Mesothelial cell of epicardium (in vitro differentiated cells): ENCODE measurements at regions not wholly inside any gene's neighbourhood (a gene's known extent, or its start where the extent isn't known, plus 50 kb on each side); places are given as distances from the start of the nearest gene placed in this dataset.
A peak's percentile ranks its signal among the peaks of the same experiment; 100 is the strongest.

Source experiments
- DNase-seq, 2 experiments: peaks; one replicate each; pipeline ENCODE4 v3.0.0; 2021; ENCODE audit warnings: low spot score in 2 of 2; ENCODE audit not compliant: unreplicated experiment in 2 of 2
- H3K27ac Mint-ChIP-seq: 2 replicates; pipeline ENCODE4 v1.8.0; 2021; ENCODE audit warnings: mixed read lengths
- H3K27me3 Mint-ChIP-seq: 2 replicates; pipeline ENCODE4 v1.8.0; 2021; ENCODE audit warnings: low read depth, mixed read lengths
- H3K36me3 Mint-ChIP-seq: 2 replicates; pipeline ENCODE4 v1.8.0; 2021; ENCODE audit warnings: mixed read lengths
- H3K4me1 Mint-ChIP-seq: 2 replicates; pipeline ENCODE4 v1.8.0; 2021; ENCODE audit warnings: mixed read lengths
- H3K4me3 Mint-ChIP-seq: 2 replicates; pipeline ENCODE4 v1.8.0; 2021; ENCODE audit warnings: mild to moderate bottlenecking, moderate library complexity, mixed read lengths
- H3K9me3 Mint-ChIP-seq: 2 replicates; pipeline ENCODE4 v1.8.0; 2021; ENCODE audit warnings: mixed read lengths
- CTCF ChIP-seq: fragments of 200-600 bp; sonication (generic); IDR thresholded peaks from one replicate; pipeline ENCODE4 v1.5.0; 2021; ENCODE audit warnings: antibody characterized with exemption; ENCODE audit not compliant: unreplicated experiment

GRCh38 chr21:15414057-15414456 is 315.7 kb upstream of the USP25 start:
- peaks cover 18% of the 10 kb centered on the region for H3K4me1 Mint-ChIP-seq
- no peaks in the 10 kb centered on the region for H3K27me3 Mint-ChIP-seq
- H3K36me3 Mint-ChIP-seq = no peaks in the 10 kb centered on the region
- H3K4me3 Mint-ChIP-seq = no peak overlapping the region
- no peaks in the 10 kb centered on the region for H3K9me3 Mint-ChIP-seq
- H3K27ac Mint-ChIP-seq = no peak overlapping the region
- no peak for TF ChIP-seq CTCF
- no peak for DNase-seq

- H3K4me1 Mint-ChIP-seq = peaks cover 18% of the 10 kb centered on the region
- no peaks in the 10 kb centered on the region for H3K36me3 Mint-ChIP-seq
- H3K27me3 Mint-ChIP-seq = no peaks in the 10 kb centered on the region
- no peaks in the 10 kb centered on the region for H3K9me3 Mint-ChIP-seq
- peak overlapping the region; percentile 11 for H3K27ac Mint-ChIP-seq
- TF ChIP-seq CTCF = no peak
- no peak overlapping the region for H3K4me3 Mint-ChIP-seq
- no peak for DNase-seq
These were observed 314.1 kb upstream of the USP25 start for GRCh38 chr21:15415541-15416261.

GRCh38 chr21:15421441-15421881 is 308.3 kb upstream of the USP25 start:
- TF ChIP-seq CTCF = no peak
- Mint-ChIP-seq H3K9me3 (no peaks in the 10 kb centered on the region), H3K27ac (no peak overlapping the region), H3K4me3 (no peak overlapping the region), H3K36me3 (no peaks in the 10 kb centered on the region), H3K27me3 (no peaks in the 10 kb centered on the region), H3K4me1 (peaks cover 18% of the 10 kb centered on the region)
- DNase-seq = no peak

GRCh38 chr21:15421947-15422346 is 307.8 kb upstream of the USP25 start:
- no peak for DNase-seq
- Mint-ChIP-seq H3K9me3 (no peaks in the 10 kb centered on the region), H3K36me3 (no peaks in the 10 kb centered on the region), H3K27me3 (no peaks in the 10 kb centered on the region), H3K27ac (no peak overlapping the region), H3K4me1 (peaks cover 16% of the 10 kb centered on the region), H3K4me3 (no peak overlapping the region)
- no peak for TF ChIP-seq CTCF

GRCh38 chr21:15422783-15423182 is 307.0 kb upstream of the USP25 start:
- H3K9me3 Mint-ChIP-seq = no peaks in the 10 kb centered on the region
- H3K4me1 Mint-ChIP-seq = peaks cover 16% of the 10 kb centered on the region
- no peak for TF ChIP-seq CTCF
- no peak overlapping the region for H3K27ac Mint-ChIP-seq
- no peak overlapping the region for H3K4me3 Mint-ChIP-seq
- no peak for DNase-seq
- H3K27me3 Mint-ChIP-seq = no peaks in the 10 kb centered on the region
- no peaks in the 10 kb centered on the region for H3K36me3 Mint-ChIP-seq
